ENCODE measurements at regions not wholly inside any gene's neighbourhood (a gene's known extent, or its start where the extent isn't known, plus 50 kb on each side); places are given as distances from the start of the nearest gene placed in this dataset.

GRCh38 chr4:170623899-170624298 is 534.1 kb upstream of the AADAT start:
- no peak for TF ChIP-seq CTCF (IDR thresholded peaks at IDR 0.05; ENCODE audit: low read length)
- no peak for TF ChIP-seq EZH2 (IDR thresholded peaks at IDR 0.05; ENCODE audit: borderline replicate concordance, low read length)

All from OCI-LY1 (cell line).